PC-3 (cell line): ENCODE measurements at regions not wholly inside any gene's neighbourhood (a gene's known extent, or its start where the extent isn't known, plus 50 kb on each side); places are given as distances from the start of the nearest gene placed in this dataset.

ENCODE experiments used
- ATAC-seq: fragments of 200-7000 bp; cut with Tn5 transposase; 2 replicates; pipeline ENCODE4 v1.9.1; 2020; ENCODE audit warnings: mild to moderate bottlenecking, moderate library complexity
- BruUV-seq: library from RNA; stranded (reverse); fragments of 400-500 nt; replicated peaks from 2 replicates; lab custom pipeline; 2021; lab: Mats Ljungman, UMichigan
- CTCF ChIA-PET: fragments of 300-600 bp; sonication (Branson Sonifier 250); formaldehyde crosslinking; loops from one replicate; lab custom pipeline; 2022; ENCODE audit warnings: antibody characterized with exemption; lab: Charles Lee
- POLR2A ChIA-PET: fragments of 300-600 bp; sonication (Branson Sonifier 250); formaldehyde crosslinking; loops from one replicate; lab custom pipeline; 2022; ENCODE audit warnings: antibody characterized with exemption; ENCODE audit not compliant: unreplicated experiment; lab: Charles Lee
- DNase-seq: peaks from one replicate; pipeline ENCODE4 v3.0.0-alpha.2; 2015
- H2AFZ ChIP-seq: fragments of 300-600 bp; sonication (generic); 2 replicates; pipeline ENCODE4 v1.6.0; 2016; ENCODE audit warnings: antibody characterized with exemption, low read length
- H3F3A ChIP-seq: fragments of 300-600 bp; sonication (generic); one replicate; pipeline ENCODE4 v1.6.0; 2017; ENCODE audit warnings: antibody characterized with exemption, low read length, control low read depth, mild to moderate bottlenecking; ENCODE audit not compliant: unreplicated experiment
- H3K27ac ChIP-seq: fragments of 300-600 bp; sonication (generic); 2 replicates; pipeline ENCODE4 v1.5.1; 2016; ENCODE audit warnings: mild to moderate bottlenecking, low read length
- H3K27me3 ChIP-seq: fragments of 300-600 bp; sonication (generic); 2 replicates; pipeline ENCODE4 v1.6.1; 2016; ENCODE audit warnings: low read length, mixed read lengths
- H3K36me3 ChIP-seq: fragments of 300-600 bp; sonication (generic); 2 replicates; pipeline ENCODE4 v1.6.1; 2016; ENCODE audit warnings: low read depth, mixed run types, low read length, mixed read lengths
- H3K4me1 ChIP-seq: fragments of 300-600 bp; sonication (generic); 2 replicates; pipeline ENCODE4 v1.5.1; 2016; ENCODE audit warnings: low read length; ENCODE audit not compliant: insufficient read depth
- H3K4me2 ChIP-seq: fragments of 300-600 bp; sonication (generic); 2 replicates; pipeline ENCODE4 v1.6.0; 2016; ENCODE audit warnings: low read length
- H3K4me3 ChIP-seq: fragments of 300-600 bp; sonication (generic); 2 replicates; pipeline ENCODE4 v1.5.1; 2016; ENCODE audit warnings: mild to moderate bottlenecking, low read length, mixed read lengths
- H3K79me2 ChIP-seq: fragments of 300-600 bp; sonication (generic); 2 replicates; pipeline ENCODE4 v1.6.1; 2017; ENCODE audit warnings: low read length, mixed read lengths
- H3K9ac ChIP-seq: fragments of 300-600 bp; sonication (generic); 2 replicates; pipeline ENCODE4 v1.6.0; 2016; ENCODE audit warnings: mild to moderate bottlenecking, low read length
- H3K9me2 ChIP-seq: fragments of 300-600 bp; sonication (generic); replicated peaks from 2 replicates; pipeline ENCODE4 v1.6.1; 2016; ENCODE audit warnings: mixed run types, low read length, mixed read lengths
- H3K9me3 ChIP-seq: fragments of 300-600 bp; sonication (generic); 2 replicates; pipeline ENCODE4 v1.6.1; 2016; ENCODE audit warnings: low read length, mixed read lengths
- H4K20me1 ChIP-seq: fragments of 300-600 bp; sonication (generic); 2 replicates; pipeline ENCODE4 v1.6.1; 2016; ENCODE audit warnings: low read length, mixed read lengths
- EZH2 ChIP-seq: fragments of 300-600 bp; sonication (generic); IDR thresholded peaks from one replicate; pipeline ENCODE4 v1.6.1; 2017; ENCODE audit warnings: antibody characterized with exemption, mild to moderate bottlenecking, low read length; ENCODE audit not compliant: unreplicated experiment
- EZH2phosphoT487 ChIP-seq: fragments of 300-600 bp; sonication (generic); IDR thresholded peaks from 2 replicates; pipeline ENCODE4 v1.6.1; 2018; ENCODE audit warnings: mild to moderate bottlenecking, antibody characterized with exemption, low read length, borderline replicate concordance
- intact Hi-C: fragments of 100-400 bp; cut with micrococcal nuclease; formaldehyde crosslinking; loops from 2 replicates; pipeline ENCODE4 v1.9.0; 2023
- TF ChIP-seq, protein P1 (sequence below): fragments of 300-600 bp; sonication (generic); conservative IDR thresholded peaks from 2 replicates; pipeline ENCODE4 v1.5.1; 2017; ENCODE audit warnings: antibody characterized with exemption, low read depth, mild to moderate bottlenecking, low read length

DNA sequence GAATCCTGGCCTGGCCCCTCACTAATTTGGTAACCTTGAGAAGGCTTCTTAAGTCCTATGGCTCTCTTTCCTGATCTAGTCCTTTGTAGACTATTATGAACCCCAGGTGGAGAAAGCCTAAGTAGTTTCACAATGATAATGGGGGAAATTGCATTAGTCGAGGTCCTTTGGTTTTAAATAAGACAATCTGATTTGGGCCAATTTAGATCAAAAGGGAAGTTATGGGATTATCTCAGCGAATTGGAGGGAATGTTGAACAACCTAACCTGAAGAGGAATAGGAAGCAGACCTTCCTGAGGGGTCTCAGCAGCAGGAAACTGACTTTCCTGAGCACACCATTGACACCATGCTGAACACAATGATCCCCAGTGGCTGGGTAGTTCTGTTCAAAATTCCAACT is 331.5 kb downstream of the PRDM5 start:
- no peak overlapping the region for H3K9ac ChIP-seq
- H3K9me3 ChIP-seq, result no peaks in the 10 kb centered on the region
- CTCF ChIA-PET, result no interaction called here
- no peaks in the 10 kb centered on the region for H3F3A ChIP-seq
- no peaks in the 10 kb centered on the region for H3K9me2 ChIP-seq
- POLR2A ChIA-PET, result no interaction called here
- no peaks in the 10 kb centered on the region for H3K79me2 ChIP-seq
- no peaks in the 10 kb centered on the region for H4K20me1 ChIP-seq
- DNase-seq (no peak), ATAC-seq (no peak)
- BruUV-seq, result no TSS peak
- no peak overlapping the region for H3K27ac ChIP-seq
- no peaks in the 10 kb centered on the region for H3K36me3 ChIP-seq
- H3K27me3 ChIP-seq, result no peaks in the 10 kb centered on the region
- intact Hi-C loops, result no loop called here
- no peak overlapping the region for H2AFZ ChIP-seq
- H3K4me3 ChIP-seq, result no peak overlapping the region
- no peaks in the 10 kb centered on the region for H3K4me1 ChIP-seq
- H3K4me2 ChIP-seq, result no peak overlapping the region
- TF ChIP-seq, protein P1, sequence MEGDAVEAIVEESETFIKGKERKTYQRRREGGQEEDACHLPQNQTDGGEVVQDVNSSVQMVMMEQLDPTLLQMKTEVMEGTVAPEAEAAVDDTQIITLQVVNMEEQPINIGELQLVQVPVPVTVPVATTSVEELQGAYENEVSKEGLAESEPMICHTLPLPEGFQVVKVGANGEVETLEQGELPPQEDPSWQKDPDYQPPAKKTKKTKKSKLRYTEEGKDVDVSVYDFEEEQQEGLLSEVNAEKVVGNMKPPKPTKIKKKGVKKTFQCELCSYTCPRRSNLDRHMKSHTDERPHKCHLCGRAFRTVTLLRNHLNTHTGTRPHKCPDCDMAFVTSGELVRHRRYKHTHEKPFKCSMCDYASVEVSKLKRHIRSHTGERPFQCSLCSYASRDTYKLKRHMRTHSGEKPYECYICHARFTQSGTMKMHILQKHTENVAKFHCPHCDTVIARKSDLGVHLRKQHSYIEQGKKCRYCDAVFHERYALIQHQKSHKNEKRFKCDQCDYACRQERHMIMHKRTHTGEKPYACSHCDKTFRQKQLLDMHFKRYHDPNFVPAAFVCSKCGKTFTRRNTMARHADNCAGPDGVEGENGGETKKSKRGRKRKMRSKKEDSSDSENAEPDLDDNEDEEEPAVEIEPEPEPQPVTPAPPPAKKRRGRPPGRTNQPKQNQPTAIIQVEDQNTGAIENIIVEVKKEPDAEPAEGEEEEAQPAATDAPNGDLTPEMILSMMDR, result no peak
- TF ChIP-seq EZH2 (no peak), EZH2phosphoT487 (no peak)

DNA sequence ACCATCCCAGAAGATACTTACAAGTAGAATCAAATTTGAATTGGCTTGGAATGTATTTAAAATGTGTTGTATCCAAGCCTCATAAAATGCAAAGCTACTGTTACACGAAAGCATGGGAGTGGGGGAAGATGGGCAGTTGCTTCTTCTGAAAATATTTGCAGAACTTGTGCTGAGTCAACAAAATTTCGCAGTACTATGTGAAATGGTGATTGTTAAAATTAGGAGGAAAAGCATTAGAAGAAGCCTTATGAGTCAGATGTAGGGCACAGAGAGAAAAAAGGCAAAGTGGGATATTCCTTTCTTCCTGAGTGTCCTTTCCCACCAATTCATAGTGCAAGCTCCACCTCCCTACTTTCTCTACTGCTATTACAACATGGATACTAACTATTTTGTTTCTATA is 332.7 kb downstream of the PRDM5 start:
- BruUV-seq, result no TSS peak
- Histone ChIP-seq H4K20me1 (no peaks in the 10 kb centered on the region), H3K4me1 (no peaks in the 10 kb centered on the region), H3K9ac (no peak overlapping the region), H3K9me3 (no peaks in the 10 kb centered on the region), H3F3A (no peaks in the 10 kb centered on the region), H3K79me2 (no peaks in the 10 kb centered on the region), H3K27me3 (no peaks in the 10 kb centered on the region), H3K9me2 (no peaks in the 10 kb centered on the region), H3K36me3 (no peaks in the 10 kb centered on the region), H3K4me2 (no peak overlapping the region), H2AFZ (no peak overlapping the region), H3K27ac (no peak overlapping the region), H3K4me3 (no peak overlapping the region)
- ChIA-PET CTCF (no interaction called here), POLR2A (no interaction called here)
- DNase-seq (no peak), ATAC-seq (no peak)
- TF ChIP-seq, protein P1, result no peak
- TF ChIP-seq EZH2phosphoT487 (no peak), EZH2 (no peak)
- intact Hi-C loops, result no loop called here

GRCh38 chr4:120568731-120569130 is 353.8 kb downstream of the PRDM5 start:
- ATAC-seq (no peak), DNase-seq (no peak)
- no peak overlapping the region for H3K9ac ChIP-seq
- H3K27me3 ChIP-seq, result no peaks in the 10 kb centered on the region
- no peak overlapping the region for H2AFZ ChIP-seq
- H3F3A ChIP-seq, result no peaks in the 10 kb centered on the region
- no peak overlapping the region for H3K4me2 ChIP-seq
- no peak overlapping the region for H3K4me3 ChIP-seq
- H3K9me3 ChIP-seq, result no peaks in the 10 kb centered on the region
- ChIA-PET POLR2A (no interaction called here), CTCF (no interaction called here)
- H3K36me3 ChIP-seq, result no peaks in the 10 kb centered on the region
- H3K4me1 ChIP-seq, result no peaks in the 10 kb centered on the region
- intact Hi-C loops, result no loop called here
- BruUV-seq, result no TSS peak
- no peaks in the 10 kb centered on the region for H3K9me2 ChIP-seq
- TF ChIP-seq EZH2phosphoT487 (no peak), EZH2 (no peak)
- TF ChIP-seq, protein P1, result no peak
- H3K79me2 ChIP-seq, result no peaks in the 10 kb centered on the region
- no peak overlapping the region for H3K27ac ChIP-seq
- H4K20me1 ChIP-seq, result no peaks in the 10 kb centered on the region
